NT2/D1 (cell line): ENCODE measurements at regions not wholly inside any gene's neighbourhood (a gene's known extent, or its start where the extent isn't known, plus 50 kb on each side); places are given as distances from the start of the nearest gene placed in this dataset.

Experiments used
- SUZ12 ChIP-seq: IDR thresholded peaks from 2 replicates; pipeline ENCODE4 v1.6.1; 2011; ENCODE audit not compliant: insufficient read length, insufficient read depth; ENCODE audit errors: extremely low read depth
- ZNF274 ChIP-seq: IDR thresholded peaks from 2 replicates; pipeline ENCODE4 v1.6.1; 2011; ENCODE audit warnings: mild to moderate bottlenecking, low read depth, low read length

GRCh38 chr20:41786158-41786557 lies 168.0 kb upstream of the CHD6 start:
- no peak for TF ChIP-seq ZNF274
- no peak for TF ChIP-seq SUZ12
